Neural progenitor cell (in vitro differentiated cells): ENCODE measurements at regions not wholly inside any gene's neighbourhood (a gene's known extent, or its start where the extent isn't known, plus 50 kb on each side); places are given as distances from the start of the nearest gene placed in this dataset.

Experiments used
- DNase-seq: peaks from one replicate; pipeline ENCODE4 v3.0.0-alpha.2; 2016; ENCODE audit warnings: low spot score
- H2AFZ ChIP-seq: fragments of 200-600 bp; sonication (generic); replicated peaks from 2 replicates; pipeline ENCODE4 v1.6.1; 2016; ENCODE audit warnings: antibody characterized with exemption
- H3F3A ChIP-seq: fragments of 200-600 bp; sonication (generic); 2 replicates; pipeline ENCODE4 v1.6.1; 2016; ENCODE audit warnings: antibody characterized with exemption, low read depth
- H3K27ac ChIP-seq: fragments of 200-600 bp; sonication (generic); 2 replicates; pipeline ENCODE4 v1.5.1; 2016; ENCODE audit warnings: mild to moderate bottlenecking
- H3K27me3 ChIP-seq: fragments of 200-600 bp; sonication (generic); 2 replicates; pipeline ENCODE4 v1.6.1; 2016; ENCODE audit warnings: mild to moderate bottlenecking, moderate library complexity
- H3K36me3 ChIP-seq: fragments of 200-600 bp; sonication (generic); 2 replicates; pipeline ENCODE4 v1.5.1; 2016
- H3K4me1 ChIP-seq: fragments of 200-600 bp; sonication (generic); 2 replicates; pipeline ENCODE4 v1.6.1; 2016; ENCODE audit warnings: mixed run types
- H3K4me2 ChIP-seq: fragments of 200-600 bp; sonication (generic); 2 replicates; pipeline ENCODE4 v1.6.1; 2016
- H3K4me3 ChIP-seq: fragments of 200-600 bp; sonication (generic); 2 replicates; pipeline ENCODE4 v1.5.1; 2016
- H3K79me2 ChIP-seq: fragments of 200-600 bp; sonication (generic); 2 replicates; pipeline ENCODE4 v1.6.1; 2016; ENCODE audit warnings: low read depth
- H3K9ac ChIP-seq: fragments of 200-600 bp; sonication (generic); 2 replicates; pipeline ENCODE4 v1.6.1; 2016
- H3K9me3 ChIP-seq: fragments of 200-600 bp; sonication (generic); 2 replicates; pipeline ENCODE4 v1.5.1; 2016; ENCODE audit warnings: low read depth
- H4K20me1 ChIP-seq: fragments of 200-600 bp; sonication (generic); 2 replicates; pipeline ENCODE4 v1.6.1; 2016; ENCODE audit warnings: low read depth
- H3K27ac Mint-ChIP-seq: 3 replicates; pipeline ENCODE4 v1.8.0; 2021; ENCODE audit warnings: mixed read lengths
- H3K27me3 Mint-ChIP-seq: 2 replicates; pipeline ENCODE4 v1.8.0; 2022; ENCODE audit warnings: low read depth, mild to moderate bottlenecking, inconsistent platforms, moderate library complexity, mixed read lengths; ENCODE audit not compliant: insufficient read depth
- H3K36me3 Mint-ChIP-seq: 3 replicates; pipeline ENCODE4 v1.8.0; 2021; ENCODE audit warnings: mixed read lengths
- H3K4me1 Mint-ChIP-seq: 3 replicates; pipeline ENCODE4 v1.8.0; 2021; ENCODE audit warnings: mixed read lengths
- H3K4me3 Mint-ChIP-seq: 3 replicates; pipeline ENCODE4 v1.8.0; 2021; ENCODE audit warnings: mild to moderate bottlenecking, moderate library complexity, mixed read lengths
- H3K9me3 Mint-ChIP-seq: 3 replicates; pipeline ENCODE4 v1.8.0; 2020; ENCODE audit warnings: mixed read lengths
- EZH2 ChIP-seq: fragments of 200-600 bp; sonication (generic); IDR thresholded peaks from 2 replicates; pipeline ENCODE4 v1.6.1; 2017; ENCODE audit warnings: antibody characterized with exemption, mild to moderate bottlenecking, moderate library complexity
- EZH2phosphoT487 ChIP-seq: fragments of 200-600 bp; sonication (generic); IDR thresholded peaks from 2 replicates; pipeline ENCODE4 v1.6.1; 2017; ENCODE audit warnings: antibody characterized with exemption
- TF ChIP-seq, protein P1 (sequence below): fragments of 200-600 bp; sonication (generic); IDR thresholded peaks from 2 replicates; pipeline ENCODE4 v1.5.1; 2017; ENCODE audit warnings: antibody characterized with exemption, mild to moderate bottlenecking

- Histone ChIP-seq H2AFZ (no peak overlapping the region), H3K9me3 (no peaks in the 10 kb centered on the region), H3K36me3 (no peaks in the 10 kb centered on the region), H3K27me3 (no peaks in the 10 kb centered on the region), H3K79me2 (no peaks in the 10 kb centered on the region), H3K4me3 (no peak overlapping the region), H4K20me1 (no peaks in the 10 kb centered on the region), H3K4me1 (peaks cover 12% of the 10 kb centered on the region), H3F3A (no peaks in the 10 kb centered on the region), H3K4me2 (no peak overlapping the region), H3K9ac (no peak overlapping the region), H3K27ac (no peak overlapping the region)
- H3K27me3 Mint-ChIP-seq = no peaks in the 10 kb centered on the region
- no peaks in the 10 kb centered on the region for H3K36me3 Mint-ChIP-seq
- H3K9me3 Mint-ChIP-seq = no peaks in the 10 kb centered on the region
- H3K27ac Mint-ChIP-seq = no peak overlapping the region
- no peak for DNase-seq
- TF ChIP-seq, protein P1, sequence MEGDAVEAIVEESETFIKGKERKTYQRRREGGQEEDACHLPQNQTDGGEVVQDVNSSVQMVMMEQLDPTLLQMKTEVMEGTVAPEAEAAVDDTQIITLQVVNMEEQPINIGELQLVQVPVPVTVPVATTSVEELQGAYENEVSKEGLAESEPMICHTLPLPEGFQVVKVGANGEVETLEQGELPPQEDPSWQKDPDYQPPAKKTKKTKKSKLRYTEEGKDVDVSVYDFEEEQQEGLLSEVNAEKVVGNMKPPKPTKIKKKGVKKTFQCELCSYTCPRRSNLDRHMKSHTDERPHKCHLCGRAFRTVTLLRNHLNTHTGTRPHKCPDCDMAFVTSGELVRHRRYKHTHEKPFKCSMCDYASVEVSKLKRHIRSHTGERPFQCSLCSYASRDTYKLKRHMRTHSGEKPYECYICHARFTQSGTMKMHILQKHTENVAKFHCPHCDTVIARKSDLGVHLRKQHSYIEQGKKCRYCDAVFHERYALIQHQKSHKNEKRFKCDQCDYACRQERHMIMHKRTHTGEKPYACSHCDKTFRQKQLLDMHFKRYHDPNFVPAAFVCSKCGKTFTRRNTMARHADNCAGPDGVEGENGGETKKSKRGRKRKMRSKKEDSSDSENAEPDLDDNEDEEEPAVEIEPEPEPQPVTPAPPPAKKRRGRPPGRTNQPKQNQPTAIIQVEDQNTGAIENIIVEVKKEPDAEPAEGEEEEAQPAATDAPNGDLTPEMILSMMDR = no peak
- no peak for TF ChIP-seq EZH2phosphoT487
- no peak for TF ChIP-seq EZH2
- H3K4me3 Mint-ChIP-seq = no peak overlapping the region
- H3K4me1 Mint-ChIP-seq = peaks cover 23% of the 10 kb centered on the region
Measured at GRCh38 chr2:217512259-217512658, 490.5 kb downstream of the TNS1 start.

DNA sequence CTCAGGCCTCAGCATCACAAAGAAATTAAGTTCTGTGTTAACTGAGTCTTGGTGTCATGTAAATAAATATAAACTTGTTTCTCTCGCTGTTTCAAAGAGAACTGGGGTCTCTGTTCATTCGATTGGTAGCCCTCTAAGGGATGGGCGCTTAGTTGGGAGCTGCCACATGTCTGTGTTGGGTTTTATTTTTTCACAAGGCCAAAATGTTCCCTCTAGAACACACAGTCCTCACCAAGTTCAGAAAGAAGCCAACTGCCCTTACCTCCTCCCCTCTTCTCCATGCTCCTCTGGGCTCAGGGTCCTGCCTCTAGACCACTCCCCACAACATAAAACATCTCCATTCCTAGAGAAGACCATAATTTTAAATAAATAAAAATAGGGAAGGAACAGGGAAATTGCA, 490.9 kb downstream of the TNS1 start:
- Histone ChIP-seq H3K9me3 (no peaks in the 10 kb centered on the region), H4K20me1 (no peaks in the 10 kb centered on the region), H3K4me2 (no peak overlapping the region), H3K4me1 (peaks cover 12% of the 10 kb centered on the region), H3K27me3 (no peaks in the 10 kb centered on the region), H3K27ac (no peak overlapping the region), H3F3A (no peaks in the 10 kb centered on the region), H3K36me3 (no peaks in the 10 kb centered on the region), H3K9ac (no peak overlapping the region), H2AFZ (no peak overlapping the region), H3K4me3 (no peak overlapping the region), H3K79me2 (no peaks in the 10 kb centered on the region)
- Mint-ChIP-seq H3K27ac (no peak overlapping the region), H3K27me3 (no peaks in the 10 kb centered on the region), H3K4me3 (no peak overlapping the region), H3K36me3 (no peaks in the 10 kb centered on the region), H3K4me1 (peaks cover 23% of the 10 kb centered on the region), H3K9me3 (no peaks in the 10 kb centered on the region)
- no peak for DNase-seq
- TF ChIP-seq EZH2phosphoT487 (no peak), EZH2 (no peak)
- TF ChIP-seq, protein P1 = no peak

- Mint-ChIP-seq H3K9me3 (no peaks in the 10 kb centered on the region), H3K27me3 (no peaks in the 10 kb centered on the region), H3K27ac (peak overlapping the region; percentile 55), H3K4me1 (peaks cover 23% of the 10 kb centered on the region), H3K4me3 (no peak overlapping the region), H3K36me3 (no peaks in the 10 kb centered on the region)
- peak; percentile 87 for DNase-seq
- no peak overlapping the region for H3K9ac ChIP-seq
- peak overlapping the region; percentile 93 for H2AFZ ChIP-seq
- H3K27ac ChIP-seq = no peak overlapping the region
- H3K79me2 ChIP-seq = no peaks in the 10 kb centered on the region
- H3K4me1 ChIP-seq = peaks cover 12% of the 10 kb centered on the region
- H3K4me3 ChIP-seq = no peak overlapping the region
- TF ChIP-seq, protein P1 = peak; percentile 84
- TF ChIP-seq EZH2phosphoT487 = no peak
- TF ChIP-seq EZH2 = no peak
- H3K9me3 ChIP-seq = no peaks in the 10 kb centered on the region
- H3K4me2 ChIP-seq = peak overlapping the region; percentile 38
- H4K20me1 ChIP-seq = no peaks in the 10 kb centered on the region
- no peaks in the 10 kb centered on the region for H3K36me3 ChIP-seq
- H3K27me3 ChIP-seq = no peaks in the 10 kb centered on the region
- H3F3A ChIP-seq = no peaks in the 10 kb centered on the region
Measured at GRCh38 chr2:217510771-217511291, 492.0 kb downstream of the TNS1 start.
